HEK293 (cell line): ENCODE measurements at regions not wholly inside any gene's neighbourhood (a gene's known extent, or its start where the extent isn't known, plus 50 kb on each side); places are given as distances from the start of the nearest gene placed in this dataset.

ENCODE experiments used
- CTCF ChIA-PET: fragments of 350-600 bp; formaldehyde crosslinking; extraction: SDS; loops from one replicate; lab custom pipeline; 2021; ENCODE audit warnings: antibody characterized with exemption; lab: Yijun Ruan, JAX
- POLR2A ChIA-PET: fragments of 300-600 bp; formaldehyde crosslinking; extraction: SDS; loops from one replicate; lab custom pipeline; 2020; ENCODE audit warnings: antibody characterized with exemption, inconsistent platforms; lab: Yijun Ruan, JAX
- H3K27ac ChIP-seq: fragments of 200-500 bp; sonication (Bioruptor generic); 2 replicates; pipeline ENCODE4 v1.5.1; 2014; ENCODE audit warnings: low read depth, low read length, control low read depth, inconsistent platforms; ENCODE audit errors: extremely low read depth
- H3K36me3 ChIP-seq, 2 experiments: fragments of 200-500 bp in 1 of 2; sonication (Bioruptor generic) in 1 of 2; 1 replicate in 1 of 2; 2 replicates in 1 of 2; pipeline ENCODE4 v1.5.1; 2014 to 2017; ENCODE audit warnings: inconsistent platforms in 2 of 2, low read length in 2 of 2; ENCODE audit not compliant: control insufficient read depth in 2 of 2, insufficient read depth in 1 of 2
- H3K4me1 ChIP-seq: fragments of 200-500 bp; sonication (Bioruptor generic); 2 replicates; pipeline ENCODE4 v1.5.1; 2014; ENCODE audit warnings: mild to moderate bottlenecking, low read length, inconsistent platforms; ENCODE audit not compliant: control insufficient read depth, insufficient read depth
- H3K4me3 ChIP-seq: 2 replicates; pipeline ENCODE4 v1.5.1; 2011; ENCODE audit warnings: low read depth, mild to moderate bottlenecking, control low read depth, low read length, moderate library complexity
- H3K9me3 ChIP-seq: fragments of 200-500 bp; sonication (Bioruptor generic); 2 replicates; pipeline ENCODE4 v1.5.1; 2014; ENCODE audit warnings: low read depth, low read length, inconsistent platforms; ENCODE audit not compliant: control insufficient read depth, insufficient read depth
- GFI1B ChIP-seq: fragments of 450-650 bp; formaldehyde crosslinking; IDR thresholded peaks from 2 replicates; pipeline ENCODE4 v1.5.1; 2016; ENCODE audit warnings: missing biosample characterization, missing genetic modification characterization
- KLF10 ChIP-seq: fragments of 450-650 bp; IDR thresholded peaks from 2 replicates; pipeline ENCODE4 v1.5.1; 2018; ENCODE audit warnings: missing biosample characterization, mild to moderate bottlenecking, missing genetic modification characterization
- KLF9 ChIP-seq: fragments of 450-650 bp; formaldehyde crosslinking; IDR thresholded peaks from 2 replicates; pipeline ENCODE4 v1.5.1; 2016; ENCODE audit warnings: missing biosample characterization, missing genetic modification characterization, low read depth
- OVOL3 ChIP-seq: fragments of 450-650 bp; formaldehyde crosslinking; IDR thresholded peaks from 2 replicates; pipeline ENCODE4 v1.5.1; 2016; ENCODE audit warnings: missing biosample characterization, missing genetic modification characterization
- PRDM1 ChIP-seq: fragments of 450-650 bp; formaldehyde crosslinking; IDR thresholded peaks from 2 replicates; pipeline ENCODE4; 2016; ENCODE audit warnings: missing biosample characterization, missing genetic modification characterization
- SCRT2 ChIP-seq: fragments of 450-650 bp; formaldehyde crosslinking; IDR thresholded peaks from 2 replicates; pipeline ENCODE4 v1.5.1; 2016; ENCODE audit warnings: missing biosample characterization, missing genetic modification characterization
- TCF7L2 ChIP-seq: IDR thresholded peaks from 2 replicates; pipeline ENCODE4 v1.6.1; 2011; ENCODE audit warnings: low read depth, mild to moderate bottlenecking, inconsistent platforms, low read length, moderate library complexity, borderline replicate concordance
- WT1 ChIP-seq: fragments of 450-650 bp; formaldehyde crosslinking; IDR thresholded peaks from 2 replicates; pipeline ENCODE4 v1.5.1; 2016; ENCODE audit warnings: missing biosample characterization, missing genetic modification characterization
- ZFP41 ChIP-seq: fragments of 450-650 bp; formaldehyde crosslinking; IDR thresholded peaks from 2 replicates; pipeline ENCODE4 v1.5.1; 2016; ENCODE audit warnings: missing biosample characterization, missing genetic modification characterization, borderline replicate concordance
- ZNF114 ChIP-seq: fragments of 450-650 bp; formaldehyde crosslinking; IDR thresholded peaks from 2 replicates; pipeline ENCODE4 v1.5.0; 2017; ENCODE audit warnings: missing biosample characterization, missing genetic modification characterization
- ZNF132 ChIP-seq: fragments of 450-650 bp; formaldehyde crosslinking; IDR thresholded peaks from 2 replicates; pipeline ENCODE4 v1.5.1; 2017; ENCODE audit warnings: missing biosample characterization, missing genetic modification characterization, borderline replicate concordance
- ZNF174 ChIP-seq: fragments of 450-650 bp; formaldehyde crosslinking; IDR thresholded peaks from 2 replicates; pipeline ENCODE4 v1.5.0; 2017; ENCODE audit warnings: missing biosample characterization, mild to moderate bottlenecking, missing genetic modification characterization
- ZNF202 ChIP-seq: fragments of 450-650 bp; formaldehyde crosslinking; IDR thresholded peaks from 2 replicates; pipeline ENCODE4 v1.5.1; 2016; ENCODE audit warnings: missing biosample characterization, missing genetic modification characterization, borderline replicate concordance
- ZNF211 ChIP-seq: fragments of 450-650 bp; formaldehyde crosslinking; IDR thresholded peaks from 2 replicates; pipeline ENCODE4 v1.5.1; 2016; ENCODE audit warnings: low read depth, missing biosample characterization, missing genetic modification characterization
- ZNF223 ChIP-seq: fragments of 450-650 bp; formaldehyde crosslinking; IDR thresholded peaks from 2 replicates; pipeline ENCODE4 v1.5.1; 2016; ENCODE audit warnings: missing biosample characterization, missing genetic modification characterization
- ZNF248 ChIP-seq: fragments of 450-650 bp; formaldehyde crosslinking; IDR thresholded peaks from 2 replicates; pipeline ENCODE4 v1.5.1; 2017; ENCODE audit warnings: missing biosample characterization, missing genetic modification characterization
- ZNF560 ChIP-seq: fragments of 450-650 bp; formaldehyde crosslinking; IDR thresholded peaks from 2 replicates; pipeline ENCODE4 v1.5.1; 2017; ENCODE audit warnings: missing biosample characterization, missing genetic modification characterization, borderline replicate concordance
- ZNF610 ChIP-seq: fragments of 450-650 bp; formaldehyde crosslinking; IDR thresholded peaks from 2 replicates; pipeline ENCODE4 v1.5.1; 2016; ENCODE audit warnings: missing biosample characterization, missing genetic modification characterization, borderline replicate concordance
- ZNF837 ChIP-seq: fragments of 450-650 bp; formaldehyde crosslinking; IDR thresholded peaks from 2 replicates; pipeline ENCODE4 v1.5.1; 2016; ENCODE audit warnings: missing biosample characterization, missing genetic modification characterization
- ZNF843 ChIP-seq: fragments of 450-650 bp; formaldehyde crosslinking; IDR thresholded peaks from 2 replicates; pipeline ENCODE4 v1.5.1; 2016; ENCODE audit warnings: missing biosample characterization, missing genetic modification characterization
- TF ChIP-seq, protein P1 (sequence below): fragments of 450-650 bp; formaldehyde crosslinking; IDR thresholded peaks from 2 replicates; pipeline ENCODE4 v1.5.1; 2016; ENCODE audit warnings: missing biosample characterization, missing genetic modification characterization
- TF ChIP-seq, protein P2 (sequence below): fragments of 450-650 bp; formaldehyde crosslinking; IDR thresholded peaks from 2 replicates; pipeline ENCODE4 v1.5.1; 2016; ENCODE audit warnings: missing biosample characterization, missing genetic modification characterization
- TF ChIP-seq, protein P3 (sequence below): fragments of 450-650 bp; formaldehyde crosslinking; IDR thresholded peaks from 2 replicates; pipeline ENCODE4 v1.5.1; 2016; ENCODE audit warnings: missing biosample characterization, missing genetic modification characterization
- TF ChIP-seq, protein P4 (sequence below): fragments of 450-650 bp; formaldehyde crosslinking; IDR thresholded peaks from 2 replicates; pipeline ENCODE4 v1.5.1; 2017; ENCODE audit warnings: missing biosample characterization, missing genetic modification characterization
- TF ChIP-seq, protein P5 (sequence below): fragments of 450-650 bp; formaldehyde crosslinking; IDR thresholded peaks from 2 replicates; pipeline ENCODE4 v1.5.1; 2016; ENCODE audit warnings: missing biosample characterization, missing genetic modification characterization

DNA sequence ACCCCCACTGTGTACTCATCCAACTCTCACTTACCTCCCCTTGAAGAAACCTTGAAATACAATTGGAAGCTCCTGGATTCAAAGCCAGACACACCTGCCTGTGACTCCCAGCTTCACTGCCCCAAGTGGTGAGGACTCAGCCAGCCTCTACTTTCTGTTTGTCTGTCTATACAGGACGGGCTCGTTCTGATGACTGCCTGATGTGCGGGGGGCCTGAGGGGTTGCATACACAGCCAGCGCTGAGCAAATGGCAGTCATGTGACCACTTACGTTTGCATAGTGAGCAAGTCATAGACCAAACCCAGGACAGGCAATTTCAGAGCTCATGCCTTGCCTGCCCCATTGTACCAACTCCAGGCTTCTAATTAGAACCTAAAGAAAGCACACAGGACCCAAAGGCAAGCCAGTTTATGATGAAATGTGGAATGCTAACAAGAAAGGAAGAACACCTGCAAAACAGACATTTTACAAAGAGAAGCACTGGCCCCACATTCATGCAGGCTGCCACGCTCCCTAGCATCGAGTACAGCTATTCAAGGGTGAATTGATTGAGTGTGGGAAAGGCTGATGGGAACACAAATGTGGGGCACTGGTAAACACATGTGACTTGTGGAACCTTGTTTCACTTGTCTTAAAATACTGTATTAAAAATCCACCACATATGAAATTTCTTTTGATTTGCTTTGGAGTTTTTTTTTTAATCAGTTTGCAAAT is 137.8 kb downstream of the LNPK start:
- peaks cover 5% of the 10 kb centered on the region; the same call in 1 of the 2 replicates for H3K4me1 ChIP-seq
- H3K36me3 ChIP-seq = no peaks in the 10 kb centered on the region
- H3K9me3 ChIP-seq = no peaks in the 10 kb centered on the region
- POLR2A ChIA-PET = no interaction called here
- H3K27ac ChIP-seq = no peak overlapping the region
- CTCF ChIA-PET = interaction anchor here (1.1 kb wide), 2 partner anchors 174 to 215 kb away, joined by 3 to 5 read pairs; no protein-coding TSS in a partner anchor
- TF ChIP-seq ZNF223 (no peak), KLF9 (tag by site-specific recombination) (no peak), KLF10 (tag by site-specific recombination) (no peak), ZNF174 (no peak), ZFP41 (tag by site-specific recombination) (no peak), OVOL3 (tag by site-specific recombination) (no peak), ZNF837 (tag by site-specific recombination) (no peak), ZNF132 (tag by site-specific recombination) (no peak), WT1 (tag by site-specific recombination) (no peak), ZNF211 (tag by site-specific recombination) (no peak), TCF7L2 (no peak), ZNF843 (tag by site-specific recombination) (no peak), ZNF248 (tag by site-specific recombination) (no peak)
- TF ChIP-seq, protein P1, sequence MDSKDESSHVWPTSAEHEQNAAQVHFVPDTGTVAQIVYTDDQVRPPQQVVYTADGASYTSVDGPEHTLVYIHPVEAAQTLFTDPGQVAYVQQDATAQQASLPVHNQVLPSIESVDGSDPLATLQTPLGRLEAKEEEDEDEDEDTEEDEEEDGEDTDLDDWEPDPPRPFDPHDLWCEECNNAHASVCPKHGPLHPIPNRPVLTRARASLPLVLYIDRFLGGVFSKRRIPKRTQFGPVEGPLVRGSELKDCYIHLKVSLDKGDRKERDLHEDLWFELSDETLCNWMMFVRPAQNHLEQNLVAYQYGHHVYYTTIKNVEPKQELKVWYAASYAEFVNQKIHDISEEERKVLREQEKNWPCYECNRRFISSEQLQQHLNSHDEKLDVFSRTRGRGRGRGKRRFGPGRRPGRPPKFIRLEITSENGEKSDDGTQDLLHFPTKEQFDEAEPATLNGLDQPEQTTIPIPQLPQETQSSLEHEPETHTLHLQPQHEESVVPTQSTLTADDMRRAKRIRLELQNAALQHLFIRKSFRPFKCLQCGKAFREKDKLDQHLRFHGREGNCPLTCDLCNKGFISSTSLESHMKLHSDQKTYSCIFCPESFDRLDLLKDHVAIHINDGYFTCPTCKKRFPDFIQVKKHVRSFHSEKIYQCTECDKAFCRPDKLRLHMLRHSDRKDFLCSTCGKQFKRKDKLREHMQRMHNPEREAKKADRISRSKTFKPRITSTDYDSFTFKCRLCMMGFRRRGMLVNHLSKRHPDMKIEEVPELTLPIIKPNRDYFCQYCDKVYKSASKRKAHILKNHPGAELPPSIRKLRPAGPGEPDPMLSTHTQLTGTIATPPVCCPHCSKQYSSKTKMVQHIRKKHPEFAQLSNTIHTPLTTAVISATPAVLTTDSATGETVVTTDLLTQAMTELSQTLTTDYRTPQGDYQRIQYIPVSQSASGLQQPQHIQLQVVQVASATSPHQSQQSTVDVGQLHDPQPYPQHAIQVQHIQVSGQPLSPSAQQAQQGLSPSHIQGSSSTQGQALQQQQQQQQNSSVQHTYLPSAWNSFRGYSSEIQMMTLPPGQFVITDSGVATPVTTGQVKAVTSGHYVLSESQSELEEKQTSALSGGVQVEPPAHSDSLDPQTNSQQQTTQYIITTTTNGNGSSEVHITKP (tag by site-specific recombination) = no peak
- TF ChIP-seq, protein P2, sequence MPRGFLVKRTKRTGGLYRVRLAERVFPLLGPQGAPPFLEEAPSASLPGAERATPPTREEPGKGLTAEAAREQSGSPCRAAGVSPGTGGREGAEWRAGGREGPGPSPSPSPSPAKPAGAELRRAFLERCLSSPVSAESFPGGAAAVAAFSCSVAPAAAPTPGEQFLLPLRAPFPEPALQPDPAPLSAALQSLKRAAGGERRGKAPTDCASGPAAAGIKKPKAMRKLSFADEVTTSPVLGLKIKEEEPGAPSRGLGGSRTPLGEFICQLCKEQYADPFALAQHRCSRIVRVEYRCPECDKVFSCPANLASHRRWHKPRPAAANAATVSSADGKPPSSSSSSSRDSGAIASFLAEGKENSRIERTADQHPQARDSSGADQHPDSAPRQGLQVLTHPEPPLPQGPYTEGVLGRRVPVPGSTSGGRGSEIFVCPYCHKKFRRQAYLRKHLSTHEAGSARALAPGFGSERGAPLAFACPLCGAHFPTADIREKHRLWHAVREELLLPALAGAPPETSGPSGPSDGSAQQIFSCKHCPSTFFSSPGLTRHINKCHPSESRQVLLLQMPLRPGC (tag by site-specific recombination) = no peak
- TF ChIP-seq, protein P3, sequence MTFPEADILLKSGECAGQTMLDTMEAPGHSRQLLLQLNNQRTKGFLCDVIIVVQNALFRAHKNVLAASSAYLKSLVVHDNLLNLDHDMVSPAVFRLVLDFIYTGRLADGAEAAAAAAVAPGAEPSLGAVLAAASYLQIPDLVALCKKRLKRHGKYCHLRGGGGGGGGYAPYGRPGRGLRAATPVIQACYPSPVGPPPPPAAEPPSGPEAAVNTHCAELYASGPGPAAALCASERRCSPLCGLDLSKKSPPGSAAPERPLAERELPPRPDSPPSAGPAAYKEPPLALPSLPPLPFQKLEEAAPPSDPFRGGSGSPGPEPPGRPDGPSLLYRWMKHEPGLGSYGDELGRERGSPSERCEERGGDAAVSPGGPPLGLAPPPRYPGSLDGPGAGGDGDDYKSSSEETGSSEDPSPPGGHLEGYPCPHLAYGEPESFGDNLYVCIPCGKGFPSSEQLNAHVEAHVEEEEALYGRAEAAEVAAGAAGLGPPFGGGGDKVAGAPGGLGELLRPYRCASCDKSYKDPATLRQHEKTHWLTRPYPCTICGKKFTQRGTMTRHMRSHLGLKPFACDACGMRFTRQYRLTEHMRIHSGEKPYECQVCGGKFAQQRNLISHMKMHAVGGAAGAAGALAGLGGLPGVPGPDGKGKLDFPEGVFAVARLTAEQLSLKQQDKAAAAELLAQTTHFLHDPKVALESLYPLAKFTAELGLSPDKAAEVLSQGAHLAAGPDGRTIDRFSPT (tag by site-specific recombination) = no peak
- H3K4me3 ChIP-seq = no peak overlapping the region

DNA sequence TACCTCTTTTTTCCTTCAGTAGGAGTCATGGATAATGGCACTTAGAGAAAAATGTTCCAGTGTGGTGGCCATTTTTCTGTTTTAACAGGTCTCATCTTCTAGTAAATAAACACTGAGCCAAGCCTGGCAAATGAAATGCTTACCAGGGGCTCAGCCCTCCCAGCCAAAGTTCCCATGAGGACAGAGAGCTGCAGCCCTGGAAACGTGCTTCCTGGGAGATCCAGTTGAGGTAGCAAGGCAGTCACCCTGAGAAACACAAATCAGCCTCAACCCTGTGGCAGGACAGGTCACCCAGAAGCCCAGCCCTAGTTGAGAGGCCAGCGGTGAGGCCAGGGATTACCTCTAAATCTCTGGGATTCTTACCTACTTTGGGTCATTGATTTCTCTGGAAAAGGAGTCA is 140.1 kb downstream of the LNPK start:
- Histone ChIP-seq H3K36me3 (no peaks in the 10 kb centered on the region), H3K4me1 (peaks cover 2% of the 10 kb centered on the region; the same call in 1 of the 2 replicates), H3K4me3 (no peak overlapping the region), H3K9me3 (no peaks in the 10 kb centered on the region), H3K27ac (no peak overlapping the region)
- TF ChIP-seq ZNF202 (tag by site-specific recombination) = no peak
- no peak for TF ChIP-seq ZNF560
- TF ChIP-seq PRDM1 (tag by site-specific recombination) = no peak
- no peak for TF ChIP-seq ZNF223
- TF ChIP-seq ZNF610 = no peak
- TF ChIP-seq, protein P4, sequence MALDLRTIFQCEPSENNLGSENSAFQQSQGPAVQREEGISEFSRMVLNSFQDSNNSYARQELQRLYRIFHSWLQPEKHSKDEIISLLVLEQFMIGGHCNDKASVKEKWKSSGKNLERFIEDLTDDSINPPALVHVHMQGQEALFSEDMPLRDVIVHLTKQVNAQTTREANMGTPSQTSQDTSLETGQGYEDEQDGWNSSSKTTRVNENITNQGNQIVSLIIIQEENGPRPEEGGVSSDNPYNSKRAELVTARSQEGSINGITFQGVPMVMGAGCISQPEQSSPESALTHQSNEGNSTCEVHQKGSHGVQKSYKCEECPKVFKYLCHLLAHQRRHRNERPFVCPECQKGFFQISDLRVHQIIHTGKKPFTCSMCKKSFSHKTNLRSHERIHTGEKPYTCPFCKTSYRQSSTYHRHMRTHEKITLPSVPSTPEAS (tag by site-specific recombination) = no peak
- no peak for TF ChIP-seq GFI1B (tag by site-specific recombination)
- TF ChIP-seq SCRT2 (tag by site-specific recombination) = no peak
- no peak for TF ChIP-seq ZNF114 (tag by site-specific recombination)
- TF ChIP-seq, protein P5, sequence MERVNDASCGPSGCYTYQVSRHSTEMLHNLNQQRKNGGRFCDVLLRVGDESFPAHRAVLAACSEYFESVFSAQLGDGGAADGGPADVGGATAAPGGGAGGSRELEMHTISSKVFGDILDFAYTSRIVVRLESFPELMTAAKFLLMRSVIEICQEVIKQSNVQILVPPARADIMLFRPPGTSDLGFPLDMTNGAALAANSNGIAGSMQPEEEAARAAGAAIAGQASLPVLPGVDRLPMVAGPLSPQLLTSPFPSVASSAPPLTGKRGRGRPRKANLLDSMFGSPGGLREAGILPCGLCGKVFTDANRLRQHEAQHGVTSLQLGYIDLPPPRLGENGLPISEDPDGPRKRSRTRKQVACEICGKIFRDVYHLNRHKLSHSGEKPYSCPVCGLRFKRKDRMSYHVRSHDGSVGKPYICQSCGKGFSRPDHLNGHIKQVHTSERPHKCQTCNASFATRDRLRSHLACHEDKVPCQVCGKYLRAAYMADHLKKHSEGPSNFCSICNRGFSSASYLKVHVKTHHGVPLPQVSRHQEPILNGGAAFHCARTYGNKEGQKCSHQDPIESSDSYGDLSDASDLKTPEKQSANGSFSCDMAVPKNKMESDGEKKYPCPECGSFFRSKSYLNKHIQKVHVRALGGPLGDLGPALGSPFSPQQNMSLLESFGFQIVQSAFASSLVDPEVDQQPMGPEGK (tag by site-specific recombination) = no peak
- CTCF ChIA-PET = interaction anchor here (0.7 to 1.0 kb wide), 2 partner anchors 14 to 45 kb away, joined by 3 read pairs; no protein-coding TSS in a partner anchor
- POLR2A ChIA-PET = no interaction called here
